ENCODE measurements at regions not wholly inside any gene's neighbourhood (a gene's known extent, or its start where the extent isn't known, plus 50 kb on each side); places are given as distances from the start of the nearest gene placed in this dataset.
"Not testable (repeated sequence)": the region's sequence is repeated elsewhere in the genome, so short reads cannot be mapped to it uniquely, and the experiment has no call there.

DNA sequence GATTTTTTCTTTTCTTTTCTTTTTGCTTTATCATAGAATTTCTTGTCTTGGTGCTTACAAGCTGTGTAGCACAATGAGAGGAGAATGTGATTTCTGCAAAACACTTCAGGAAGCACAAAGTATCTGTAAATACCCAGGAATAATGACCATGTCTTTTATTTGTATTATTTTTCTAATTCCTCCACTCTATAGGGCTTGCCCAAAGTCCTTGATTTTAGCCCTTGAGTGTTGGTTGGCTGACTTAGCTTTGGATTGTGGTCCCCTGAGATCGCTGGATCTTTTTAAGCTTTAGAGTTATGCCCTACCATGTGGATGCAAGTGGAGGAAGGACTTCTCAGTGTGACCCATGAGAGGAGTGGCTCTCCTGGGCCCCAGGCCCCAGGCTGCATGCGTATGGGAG, 52.2 kb downstream of the HOXC4 start:
- Histone ChIP-seq H3K27me3 (peaks cover 0 to 13% of the 10 kb centered on the region in 2 donors), H3K4me1 (peaks cover 0 to 13% (median 0%) of the 10 kb centered on the region in 4 donors)
- H3K9me3 ChIP-seq; H3K4me3 ChIP-seq; DNase-seq (ENCODE audit: low spot score in 2 of 2); H3K27ac ChIP-seq; H3K36me3 ChIP-seq: not testable (repeated sequence)
- WGBS, 2 donors: 38 to 44% methylated on average over 2 of the region's 2 CpGs

DNA sequence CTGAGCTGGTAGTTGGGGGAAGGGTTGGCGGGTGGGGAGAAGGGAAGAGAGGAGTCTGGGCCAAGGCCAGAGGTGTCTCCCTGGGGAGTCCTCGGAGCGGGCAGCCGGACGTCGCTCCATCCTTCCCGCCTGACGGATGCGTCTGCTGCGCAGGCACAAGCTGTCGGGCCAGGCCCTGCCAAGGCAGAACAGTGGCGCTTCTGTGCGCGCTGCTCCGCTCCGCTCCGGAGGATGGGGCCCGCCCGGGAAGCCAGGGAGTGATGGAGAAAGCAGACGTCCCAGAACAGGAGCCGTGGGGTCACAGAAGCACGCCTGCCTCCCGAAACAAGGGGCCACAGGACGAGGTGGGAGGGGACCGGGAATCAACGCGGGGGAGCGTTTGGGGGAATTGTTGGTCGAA, 52.6 kb downstream of the HOXC4 start:
- Histone ChIP-seq H3K4me3 (peak overlapping the region in 1 of 4 donors; percentile 15), H3K4me1 (peaks cover 0 to 13% (median 0%) of the 10 kb centered on the region in 4 donors), H3K27me3 (peaks cover 0 to 13% of the 10 kb centered on the region in 2 donors)
- DNase-seq (ENCODE audit: low spot score in 2 of 2); H3K9me3 ChIP-seq; H3K27ac ChIP-seq; H3K36me3 ChIP-seq: not testable (repeated sequence)
- WGBS, 2 donors: 3 to 4% methylated on average over 29 of the region's 29 CpGs

DNA sequence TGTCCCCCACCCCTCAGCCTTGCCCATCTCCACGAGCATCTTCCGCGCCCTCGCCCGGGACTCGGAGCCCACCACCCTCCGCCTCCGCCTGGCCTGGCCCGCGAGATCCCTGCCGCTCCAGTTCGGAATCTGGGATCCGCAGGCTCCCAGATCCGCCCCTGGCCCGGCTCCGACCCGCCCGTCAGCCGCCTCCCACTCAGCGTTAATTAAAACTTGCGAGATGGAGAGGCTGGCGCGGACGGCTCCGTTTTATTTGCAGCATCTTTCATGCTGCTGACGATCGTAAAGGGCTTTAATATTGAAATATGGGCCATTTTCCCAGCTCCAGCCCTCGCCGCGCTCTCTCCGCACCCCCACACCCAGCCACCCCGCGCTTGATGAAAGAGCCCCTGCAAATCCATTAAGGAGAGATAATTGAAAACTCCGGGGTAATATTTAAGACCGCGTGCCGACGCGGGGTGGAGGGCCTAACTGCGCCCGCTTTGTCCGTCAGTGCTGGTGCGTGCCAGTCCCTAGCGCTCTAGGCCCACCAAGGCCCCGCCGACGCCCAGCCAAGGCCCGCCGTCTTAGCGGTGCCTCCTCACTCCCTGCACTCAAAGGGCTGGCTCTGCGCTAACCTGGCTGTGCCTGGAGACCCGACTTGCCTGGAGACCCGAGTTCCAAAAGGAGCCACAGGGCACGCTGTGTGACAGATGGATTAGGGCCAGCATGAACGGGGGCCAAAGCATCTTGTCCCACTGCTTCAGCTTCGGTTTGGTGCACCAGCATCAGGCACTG, 53.4 kb downstream of the HOXC4 start:
- Histone ChIP-seq H3K4me3 (peak overlapping the region in 1 of 4 donors; percentile 15), H3K27me3 (peaks cover 0 to 13% of the 10 kb centered on the region in 2 donors), H3K4me1 (peaks cover 0 to 13% (median 0%) of the 10 kb centered on the region in 4 donors)
- 55 to 58% methylated on average over 53 to 55 of the region's 56 CpGs for WGBS, 2 donors
- not testable (repeated sequence) for DNase-seq (ENCODE audit: low spot score in 2 of 2); H3K36me3 ChIP-seq; H3K9me3 ChIP-seq; H3K27ac ChIP-seq

DNA sequence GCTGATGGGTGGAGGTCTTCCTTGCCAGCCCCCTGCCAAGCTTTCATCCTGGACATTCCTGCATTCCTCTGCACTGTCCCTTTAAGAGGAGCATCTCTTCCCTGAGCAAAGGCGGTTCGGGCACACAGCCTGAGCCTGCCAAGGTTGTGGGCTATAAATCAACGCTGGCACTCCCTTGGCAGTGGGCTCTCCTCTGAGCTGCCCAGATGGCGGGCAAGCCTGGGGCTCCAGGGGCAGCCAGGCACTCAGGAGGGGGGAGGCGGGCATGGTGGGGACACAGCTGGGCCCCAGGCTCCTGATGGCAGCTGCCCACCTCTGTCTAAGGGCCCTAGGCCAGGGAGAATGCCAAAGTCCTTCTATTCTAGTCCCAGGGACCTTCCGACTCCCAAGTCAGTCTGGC, 58.7 kb downstream of the HOXC4 start:
- DNase-seq (ENCODE audit: low spot score in 2 of 2); H3K27ac ChIP-seq; H3K4me1 ChIP-seq; H3K36me3 ChIP-seq; H3K9me3 ChIP-seq; H3K4me3 ChIP-seq; H3K27me3 ChIP-seq: not testable (repeated sequence)
- WGBS, 2 donors: 63% methylated on average over 3 of the region's 6 CpGs; no CpG with 5 or more reads in 1 of the 2 donors

DNA sequence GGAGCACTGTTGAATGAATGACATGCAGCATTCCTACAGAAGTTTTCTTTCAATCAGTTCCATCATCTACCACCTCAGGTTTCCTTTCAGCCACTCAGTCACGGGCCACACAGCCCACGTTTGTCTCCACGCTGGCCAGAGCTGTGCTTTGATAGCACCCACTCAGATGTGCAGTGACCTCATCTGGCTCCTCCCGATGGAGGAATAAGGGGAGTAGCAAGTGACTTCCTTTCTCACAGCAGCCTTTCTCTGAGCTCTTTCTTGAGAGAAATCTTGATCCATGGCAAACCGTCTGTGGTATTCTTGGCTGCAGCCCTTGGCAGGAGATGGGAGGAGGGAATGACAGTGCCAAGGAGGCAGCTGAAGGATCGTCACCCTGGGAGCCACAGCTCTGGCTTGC, 62.4 kb downstream of the HOXC4 start:
- not testable (repeated sequence) for H3K27me3 ChIP-seq; H3K4me1 ChIP-seq; H3K9me3 ChIP-seq; H3K4me3 ChIP-seq; H3K36me3 ChIP-seq; DNase-seq (ENCODE audit: low spot score in 2 of 2)
- H3K27ac ChIP-seq: peak overlapping the region in 2 of 4 donors; percentile 24 to 67
- 0 to 2% methylated on average over 5 to 6 of the region's 6 CpGs for WGBS, 2 donors

DNA sequence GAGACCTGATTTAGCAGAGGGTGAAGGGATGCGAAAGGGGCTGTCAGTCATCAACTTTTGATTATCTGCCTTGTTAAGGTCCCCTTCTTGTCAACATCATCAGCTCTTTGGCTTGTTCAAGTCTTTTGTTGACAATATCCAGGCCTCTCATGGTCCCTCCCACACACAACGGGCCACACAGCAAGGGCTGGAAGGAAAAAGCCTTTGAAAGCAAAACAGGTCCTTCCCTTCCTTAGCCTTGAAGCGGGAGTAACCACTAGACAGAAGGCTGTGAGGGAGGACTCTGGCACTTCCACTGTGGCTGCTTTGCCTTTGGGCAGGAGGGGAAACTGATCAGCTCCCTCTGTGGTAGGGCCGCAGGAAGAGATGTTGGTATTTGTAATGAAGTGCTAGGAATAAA, 63.8 kb downstream of the HOXC4 start:
- not testable (repeated sequence) for H3K9me3 ChIP-seq; H3K4me1 ChIP-seq; H3K27me3 ChIP-seq; H3K27ac ChIP-seq; DNase-seq (ENCODE audit: low spot score in 2 of 2); H3K36me3 ChIP-seq; H3K4me3 ChIP-seq
- 62 to 72% methylated on average over 4 of the region's 4 CpGs for WGBS, 2 donors

DNA sequence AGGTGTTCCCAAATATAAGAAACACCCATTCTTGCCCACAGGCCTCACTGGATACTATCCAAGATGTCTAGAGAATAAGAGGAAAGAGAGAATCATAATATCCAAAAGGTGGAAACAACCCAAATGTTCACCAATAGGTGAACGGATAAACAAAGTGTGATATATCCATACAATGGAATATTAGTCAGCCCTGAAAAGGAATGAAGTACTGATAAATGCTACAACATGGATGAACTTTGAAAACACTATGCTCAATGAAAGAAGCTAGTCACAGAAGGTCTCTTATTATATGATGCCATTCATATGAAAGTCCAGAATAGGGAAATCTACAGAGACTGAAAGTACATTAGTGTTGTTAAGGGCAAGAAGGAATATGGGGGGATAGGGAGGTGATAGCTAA, 65.4 kb downstream of the HOXC4 start:
- H3K36me3 ChIP-seq; H3K27me3 ChIP-seq; DNase-seq (ENCODE audit: low spot score in 2 of 2); H3K27ac ChIP-seq; H3K4me1 ChIP-seq; H3K4me3 ChIP-seq; H3K9me3 ChIP-seq: not testable (repeated sequence)
- WGBS, 2 donors: 88% methylated on average over 1 of the region's 1 CpG

DNA sequence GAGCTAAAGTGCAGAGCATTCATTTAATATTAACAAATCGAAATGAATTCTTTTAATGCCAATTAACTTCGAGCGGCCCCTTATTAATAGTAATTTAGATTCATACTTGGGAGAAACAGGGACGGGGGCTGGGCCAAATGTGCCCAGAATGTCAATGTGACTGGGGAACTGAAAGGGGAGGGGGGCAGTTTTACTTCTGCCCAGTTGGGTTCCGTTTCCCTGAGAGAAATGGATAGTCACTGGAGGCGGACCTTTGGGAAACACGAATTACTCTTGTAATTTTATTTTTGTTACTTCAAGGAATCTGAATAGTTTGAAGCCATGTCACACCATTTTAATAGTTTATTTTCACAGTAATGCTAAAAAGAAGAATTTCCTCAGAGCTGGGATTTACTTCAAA, 64.8 kb downstream of the SMUG1 start:
- 35 to 38% methylated on average over 7 of the region's 7 CpGs for WGBS, 2 donors
- Histone ChIP-seq H3K4me1 (peaks cover 0 to 31% (median 11%) of the 10 kb centered on the region in 4 donors), H3K27ac (peak overlapping the region in 2 of 4 donors; percentile 19 to 35)
- H3K9me3 ChIP-seq; H3K27me3 ChIP-seq; H3K4me3 ChIP-seq; DNase-seq (ENCODE audit: low spot score in 2 of 2); H3K36me3 ChIP-seq: not testable (repeated sequence)

DNA sequence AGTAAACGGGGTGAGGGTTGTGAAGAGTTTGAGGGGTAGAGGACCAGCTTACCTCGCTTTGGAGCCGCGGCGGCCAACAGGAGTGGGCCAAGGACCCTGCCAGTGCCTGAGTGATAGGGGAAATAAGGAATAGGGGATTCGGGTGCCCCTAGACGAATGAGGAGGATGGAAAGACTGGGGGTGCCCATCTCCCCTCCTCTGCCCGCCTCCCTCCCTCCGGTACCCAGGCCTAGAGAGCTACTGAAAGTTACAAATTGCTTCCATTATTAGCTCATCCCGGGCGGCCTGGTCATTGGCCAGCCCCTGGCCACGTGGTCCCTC, 63.1 kb downstream of the SMUG1 start:
- H3K4me3 ChIP-seq: peak overlapping the region; percentile 42 to 92 (median 78)
- DNase-seq (ENCODE audit: low spot score in 2 of 2): not testable (repeated sequence)

DNA sequence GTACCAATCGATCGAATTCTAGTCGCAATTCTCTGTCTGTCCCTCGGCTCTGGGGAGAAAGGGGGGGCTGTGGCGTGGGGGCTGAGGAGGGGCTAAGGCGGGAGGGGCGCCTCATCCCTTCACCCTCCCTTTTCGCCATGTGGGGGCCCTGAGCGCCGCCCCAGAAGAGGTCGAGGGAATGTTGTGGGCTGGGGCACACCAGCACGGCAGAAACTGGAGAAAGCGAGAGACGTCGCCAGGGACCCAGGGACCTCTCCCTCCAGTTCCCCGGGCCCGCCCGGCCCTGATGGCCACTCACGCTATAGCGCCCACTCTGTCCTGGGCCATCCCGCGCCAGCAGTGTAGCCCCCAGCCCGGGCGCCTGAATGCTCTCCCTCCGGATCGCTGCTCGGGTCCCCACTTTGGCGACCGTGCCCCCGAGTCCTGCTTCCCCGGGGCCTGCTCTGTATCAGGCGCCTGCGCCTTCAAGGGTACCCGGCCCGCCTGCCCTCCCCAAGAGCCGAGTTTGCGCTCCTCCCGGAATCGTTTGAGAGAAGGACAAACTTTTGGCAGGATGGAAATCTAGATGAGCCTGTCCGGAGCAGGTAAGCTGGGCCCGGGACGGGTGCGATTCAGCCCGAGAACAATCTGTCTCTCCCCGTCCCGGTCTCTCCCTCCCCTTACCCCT, 62.6 kb downstream of the SMUG1 start:
- Histone ChIP-seq H3K27ac (peak overlapping the region; percentile 79 to 95 (median 89)), H3K9me3 (no peaks in the 10 kb centered on the region), H3K36me3 (peaks cover 0 to 9% (median 0%) of the 10 kb centered on the region in 3 donors), H3K27me3 (no peaks in the 10 kb centered on the region), H3K4me3 (peak overlapping the region; percentile 42 to 92 (median 78)), H3K4me1 (peaks cover 0 to 53% (median 13%) of the 10 kb centered on the region in 4 donors)
- peak in 1 of 2 donors; percentile 48 for TF ChIP-seq POLR2A (IDR thresholded peaks at IDR 0.05)
- TF ChIP-seq, protein P1, sequence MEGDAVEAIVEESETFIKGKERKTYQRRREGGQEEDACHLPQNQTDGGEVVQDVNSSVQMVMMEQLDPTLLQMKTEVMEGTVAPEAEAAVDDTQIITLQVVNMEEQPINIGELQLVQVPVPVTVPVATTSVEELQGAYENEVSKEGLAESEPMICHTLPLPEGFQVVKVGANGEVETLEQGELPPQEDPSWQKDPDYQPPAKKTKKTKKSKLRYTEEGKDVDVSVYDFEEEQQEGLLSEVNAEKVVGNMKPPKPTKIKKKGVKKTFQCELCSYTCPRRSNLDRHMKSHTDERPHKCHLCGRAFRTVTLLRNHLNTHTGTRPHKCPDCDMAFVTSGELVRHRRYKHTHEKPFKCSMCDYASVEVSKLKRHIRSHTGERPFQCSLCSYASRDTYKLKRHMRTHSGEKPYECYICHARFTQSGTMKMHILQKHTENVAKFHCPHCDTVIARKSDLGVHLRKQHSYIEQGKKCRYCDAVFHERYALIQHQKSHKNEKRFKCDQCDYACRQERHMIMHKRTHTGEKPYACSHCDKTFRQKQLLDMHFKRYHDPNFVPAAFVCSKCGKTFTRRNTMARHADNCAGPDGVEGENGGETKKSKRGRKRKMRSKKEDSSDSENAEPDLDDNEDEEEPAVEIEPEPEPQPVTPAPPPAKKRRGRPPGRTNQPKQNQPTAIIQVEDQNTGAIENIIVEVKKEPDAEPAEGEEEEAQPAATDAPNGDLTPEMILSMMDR (IDR thresholded peaks at IDR 0.05): no peak
- peak in 1 of 2 donors; percentile 77 for TF ChIP-seq EP300 (IDR thresholded peaks at IDR 0.05)
- DNase-seq (ENCODE audit: low spot score in 2 of 2): peak; percentile 30 to 32
- WGBS, 2 donors: 0 to 2% methylated on average over 27 to 33 of the region's 46 CpGs

More for the DNA sequence above, 63.1 kb downstream of the SMUG1 start:
- H3K9me3 ChIP-seq, H3K27me3 ChIP-seq, H3K36me3 ChIP-seq: not testable (repeated sequence)
- Histone ChIP-seq H3K4me1 (peaks cover 0 to 48% (median 13%) of the 10 kb centered on the region in 4 donors), H3K27ac (peak overlapping the region; percentile 79 to 95 (median 89))
- 12% methylated on average over 7 to 11 of the region's 12 CpGs for WGBS, 2 donors
